HepG2 (cell line): ENCODE measurements at regions not wholly inside any gene's neighbourhood (a gene's known extent, or its start where the extent isn't known, plus 50 kb on each side); places are given as distances from the start of the nearest gene placed in this dataset.

ENCODE experiments used
- PHF20 ChIP-seq: sonication (generic); formaldehyde crosslinking; IDR thresholded peaks from 2 replicates; pipeline ENCODE4 v1.5.0; 2020; ENCODE audit warnings: mild to moderate bottlenecking, missing genetic modification reagents
- U2AF1 ChIP-seq: fragments of 200-400 bp; formaldehyde crosslinking; optimal IDR thresholded peaks from 2 replicates; pipeline ENCODE3; 2017; ENCODE audit warnings: mild to moderate bottlenecking, low read depth, low read length
- ZNF446 ChIP-seq: sonication (generic); formaldehyde crosslinking; IDR thresholded peaks from 2 replicates; pipeline ENCODE4 v1.5.0; 2020; ENCODE audit warnings: mild to moderate bottlenecking, missing genetic modification reagents
- ZNF501 ChIP-seq: sonication (generic); formaldehyde crosslinking; IDR thresholded peaks from 2 replicates; pipeline ENCODE4 v1.5.1; 2020; ENCODE audit warnings: mild to moderate bottlenecking, moderate library complexity, missing genetic modification reagents
- ZNF670 ChIP-seq: sonication (generic); formaldehyde crosslinking; IDR thresholded peaks from 2 replicates; pipeline ENCODE4 v1.8.0; 2022; ENCODE audit warnings: mild to moderate bottlenecking, missing genetic modification reagents, borderline replicate concordance
- ZSCAN29 ChIP-seq: sonication (generic); formaldehyde crosslinking; conservative IDR thresholded peaks from 2 replicates; pipeline ENCODE4 v1.4.0; 2020; ENCODE audit warnings: mild to moderate bottlenecking, missing genetic modification reagents
- TF ChIP-seq, protein P1 (sequence below): sonication (generic); formaldehyde crosslinking; IDR thresholded peaks from 2 replicates; pipeline ENCODE4 v1.4.0; 2020; ENCODE audit warnings: missing genetic modification reagents

DNA sequence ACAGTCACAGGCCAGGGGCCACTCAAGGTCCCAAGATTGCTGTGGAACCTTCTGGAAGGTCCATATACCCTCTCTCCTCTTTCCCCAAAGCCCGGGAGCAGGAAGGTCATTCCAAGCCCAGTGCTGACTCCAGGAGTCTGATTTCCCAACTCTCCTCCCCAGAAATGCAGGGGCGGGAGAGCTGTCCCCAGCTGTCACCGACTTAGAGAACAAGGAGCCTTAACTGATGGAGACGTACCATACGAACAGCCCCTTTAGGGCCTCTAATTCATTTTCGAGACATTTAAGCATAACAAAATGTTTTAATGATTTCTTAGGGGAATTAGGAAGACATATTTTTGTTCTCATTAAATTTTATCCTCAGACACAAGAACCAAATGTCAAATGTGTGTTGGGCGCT is 99.2 kb downstream of the PHETA1 start:
- TF ChIP-seq ZNF501 (no peak), ZNF670 (no peak), ZNF446 (no peak), U2AF1 (no peak), ZSCAN29 (CRISPR knock-in tag) (no peak), PHF20 (CRISPR knock-in tag) (no peak)
- TF ChIP-seq, protein P1, sequence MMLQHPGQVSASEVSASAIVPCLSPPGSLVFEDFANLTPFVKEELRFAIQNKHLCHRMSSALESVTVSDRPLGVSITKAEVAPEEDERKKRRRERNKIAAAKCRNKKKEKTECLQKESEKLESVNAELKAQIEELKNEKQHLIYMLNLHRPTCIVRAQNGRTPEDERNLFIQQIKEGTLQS (CRISPR knock-in tag) = no peak
